B cell (primary cell): ENCODE measurements at regions not wholly inside any gene's neighbourhood (a gene's known extent, or its start where the extent isn't known, plus 50 kb on each side); places are given as distances from the start of the nearest gene placed in this dataset.

Source experiments
- CTCF ChIP-seq: fragments of 200-600 bp; IDR thresholded peaks from one replicate; pipeline ENCODE4 v1.8.0; 2022; ENCODE audit warnings: antibody characterized with exemption, mild to moderate bottlenecking
- EZH2 ChIP-seq: IDR thresholded peaks from 2 replicates; pipeline ENCODE4 v1.6.1; 2012; ENCODE audit warnings: borderline replicate concordance, low read depth, mild to moderate bottlenecking, moderate library complexity, low read length; ENCODE audit not compliant: insufficient read depth, poor library complexity, severe bottlenecking

GRCh38 chr1:55981010-55981650 lies 598.2 kb downstream of the PLPP3 start:
- TF ChIP-seq CTCF = no peak
- TF ChIP-seq EZH2 = no peak
